Activated naive CD8-positive, alpha-beta T cell treated with anti-CD3 and anti-CD28 coated beads for 36 hours (primary cell): ENCODE measurements at regions not wholly inside any gene's neighbourhood (a gene's known extent, or its start where the extent isn't known, plus 50 kb on each side); places are given as distances from the start of the nearest gene placed in this dataset.

Experiments used
- DNase-seq: peaks from one replicate; pipeline ENCODE4 v3.0.0; 2021
- H3K27ac Mint-ChIP-seq: one replicate; pipeline ENCODE4 v1.8.0; 2022; ENCODE audit warnings: mild to moderate bottlenecking, moderate library complexity, mixed read lengths
- H3K27me3 Mint-ChIP-seq: one replicate; pipeline ENCODE4 v1.8.0; 2022; ENCODE audit warnings: mild to moderate bottlenecking, mixed read lengths
- H3K36me3 Mint-ChIP-seq: one replicate; pipeline ENCODE4 v1.8.0; 2021; ENCODE audit warnings: mild to moderate bottlenecking, mixed read lengths
- H3K4me1 Mint-ChIP-seq: one replicate; pipeline ENCODE4 v1.8.0; 2021; ENCODE audit warnings: mixed read lengths
- H3K4me3 Mint-ChIP-seq: one replicate; pipeline ENCODE4 v1.8.0; 2022; ENCODE audit warnings: mild to moderate bottlenecking, moderate library complexity, mixed read lengths
- H3K9me3 Mint-ChIP-seq: one replicate; pipeline ENCODE4 v1.8.0; 2022; ENCODE audit warnings: mixed read lengths

DNA sequence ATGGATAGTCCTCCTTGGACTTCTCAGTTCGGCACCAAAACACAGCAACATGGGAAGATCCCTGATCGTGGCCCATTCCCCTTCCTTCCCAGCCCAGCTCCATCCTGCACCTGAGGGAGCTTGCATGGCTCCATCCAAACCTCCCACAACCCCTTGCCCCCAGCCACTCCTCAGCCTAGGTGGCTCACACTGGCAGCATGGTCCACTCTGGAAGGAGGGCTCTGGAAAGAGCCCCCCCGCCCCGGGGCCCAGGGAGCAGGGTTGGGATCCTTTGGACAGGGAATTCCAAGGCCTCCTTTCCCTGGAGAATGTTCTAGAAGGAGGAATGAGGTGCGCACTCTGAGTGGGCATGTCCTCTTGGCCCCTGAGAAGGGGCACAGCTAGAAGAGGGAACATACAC, 62.8 kb upstream of the ID2 start:
- Mint-ChIP-seq H3K9me3 (no peaks in the 10 kb centered on the region), H3K36me3 (no peaks in the 10 kb centered on the region), H3K27ac (no peak overlapping the region), H3K27me3 (peaks cover 3% of the 10 kb centered on the region), H3K4me3 (no peak overlapping the region), H3K4me1 (no peaks in the 10 kb centered on the region)
- DNase-seq = no peak

DNA sequence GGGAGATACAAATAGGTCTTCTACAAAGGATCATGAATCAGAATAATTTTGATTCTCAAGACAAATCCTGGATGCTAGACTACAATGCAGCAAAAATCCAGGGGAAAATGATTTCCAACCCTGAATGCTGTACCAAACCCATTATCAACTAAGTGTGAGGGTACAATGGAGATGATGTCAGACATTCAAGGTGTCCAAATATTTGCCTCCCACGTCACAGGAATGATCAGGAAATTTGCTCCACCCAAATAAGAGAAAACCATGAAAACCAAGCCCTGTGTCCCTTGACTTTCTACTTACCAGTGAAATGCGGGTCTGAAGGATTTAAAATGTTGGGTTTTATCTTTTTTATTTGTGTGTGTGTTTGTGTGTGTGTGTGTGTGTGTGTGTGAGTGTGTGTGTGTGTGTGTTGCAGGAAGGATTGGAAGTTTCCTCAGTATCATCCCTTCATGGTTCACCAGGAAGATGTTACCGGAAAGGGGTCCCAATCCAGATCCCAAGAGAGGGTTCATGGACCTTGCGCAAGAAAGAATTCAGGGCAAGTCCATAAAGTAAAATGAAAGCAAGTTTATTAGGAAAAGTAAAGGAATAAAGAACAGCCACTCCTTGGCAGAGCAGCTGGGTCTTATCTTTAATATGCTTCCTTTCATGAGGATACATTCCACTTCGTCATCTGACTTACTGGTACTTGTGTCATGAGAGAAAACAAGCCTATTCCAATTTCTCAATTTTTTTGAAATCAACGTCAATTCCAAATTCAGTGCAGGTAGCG, 61.1 kb upstream of the ID2 start:
- peaks cover 3% of the 10 kb centered on the region for H3K27me3 Mint-ChIP-seq
- H3K27ac Mint-ChIP-seq = no peak overlapping the region
- no peak overlapping the region for H3K4me3 Mint-ChIP-seq
- no peaks in the 10 kb centered on the region for H3K4me1 Mint-ChIP-seq
- H3K9me3 Mint-ChIP-seq = no peaks in the 10 kb centered on the region
- H3K36me3 Mint-ChIP-seq = no peaks in the 10 kb centered on the region
- no peak for DNase-seq

DNA sequence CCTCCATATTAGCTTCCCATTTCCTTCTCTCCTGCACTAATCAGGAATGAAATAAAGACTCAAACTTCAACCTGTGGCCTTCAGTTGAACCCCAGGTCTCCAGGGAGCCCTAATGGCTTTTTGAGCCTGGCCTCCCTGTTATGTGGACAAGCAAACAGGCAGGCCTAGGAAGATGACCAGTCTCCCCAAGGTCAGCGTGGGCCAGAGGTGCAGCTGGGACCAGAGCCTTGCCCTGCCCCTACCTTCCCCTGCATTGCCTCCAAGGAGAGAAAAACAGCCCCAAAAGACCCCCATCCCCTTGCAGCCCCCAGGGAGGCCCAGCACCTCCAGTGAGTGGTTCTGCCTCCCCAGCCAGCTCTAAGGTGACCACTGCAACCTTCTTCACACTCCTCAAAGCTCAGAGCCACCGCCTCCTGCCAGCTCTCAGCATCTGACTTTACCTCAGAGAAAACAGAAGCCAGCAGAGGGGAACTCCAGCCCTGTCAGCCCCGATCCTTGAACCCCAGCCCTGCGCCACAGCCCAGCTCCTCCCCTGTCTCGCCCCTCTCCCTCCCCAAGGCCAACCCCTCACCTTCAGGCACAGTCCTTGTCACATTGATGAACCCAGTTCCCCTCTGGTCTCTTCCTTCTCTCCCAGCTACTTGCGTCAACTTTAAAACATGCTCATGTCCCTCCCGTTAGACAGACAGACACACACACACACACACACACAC, 59.5 kb upstream of the ID2 start:
- H3K9me3 Mint-ChIP-seq = no peaks in the 10 kb centered on the region
- H3K4me3 Mint-ChIP-seq = no peak overlapping the region
- H3K4me1 Mint-ChIP-seq = no peaks in the 10 kb centered on the region
- no peak for DNase-seq
- no peaks in the 10 kb centered on the region for H3K36me3 Mint-ChIP-seq
- H3K27ac Mint-ChIP-seq = no peak overlapping the region
- peaks cover 3% of the 10 kb centered on the region for H3K27me3 Mint-ChIP-seq

DNA sequence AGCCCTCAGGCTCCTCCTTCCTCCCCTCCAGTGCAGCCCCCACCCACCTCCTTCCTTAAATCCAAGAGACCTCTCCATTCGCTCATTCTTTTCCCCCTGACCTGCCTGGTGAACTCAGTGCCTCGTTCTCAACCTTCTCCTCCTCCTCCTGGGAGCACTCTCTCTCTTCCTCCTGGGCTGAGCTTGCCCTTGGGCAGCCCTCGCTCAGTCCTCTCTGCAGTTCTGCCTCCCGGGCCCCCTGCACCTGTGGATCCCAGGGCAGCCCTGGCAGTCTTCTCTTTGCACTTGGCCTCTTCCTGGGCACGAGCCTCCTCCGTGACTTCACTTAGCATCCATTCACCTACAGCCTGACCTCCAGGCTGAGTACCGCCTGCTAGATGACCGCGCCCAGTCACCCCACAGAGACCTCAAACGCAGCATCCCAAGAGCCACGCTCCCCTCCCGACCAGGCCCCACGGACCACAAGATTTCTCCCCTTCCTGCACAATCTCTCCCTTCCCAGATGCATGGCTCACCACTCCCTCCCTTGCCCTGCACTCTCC, 58.9 kb upstream of the ID2 start:
- Mint-ChIP-seq H3K4me3 (no peak overlapping the region), H3K36me3 (no peaks in the 10 kb centered on the region), H3K27ac (no peak overlapping the region)

DNA sequence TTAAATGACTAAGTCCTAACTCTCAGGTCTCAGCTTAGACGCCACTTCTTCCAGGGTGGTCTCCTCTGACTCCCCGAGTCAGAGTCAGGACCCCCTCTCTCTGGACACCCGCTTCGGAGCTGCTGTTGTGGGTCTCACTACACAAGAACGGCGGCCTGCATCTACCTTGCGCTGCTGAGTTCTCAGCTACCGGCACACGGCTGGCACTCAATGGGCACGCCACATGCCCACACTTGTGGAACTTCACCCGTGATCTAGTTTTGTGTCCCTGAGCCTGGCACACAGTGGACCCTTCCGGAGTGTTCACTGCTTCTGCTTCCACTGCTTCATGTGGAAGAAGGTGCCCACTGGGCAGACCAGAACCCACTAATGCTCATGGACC, 58.3 kb upstream of the ID2 start:
- DNase-seq = no peak
- Mint-ChIP-seq H3K36me3 (no peaks in the 10 kb centered on the region), H3K27ac (no peak overlapping the region), H3K4me3 (no peak overlapping the region), H3K9me3 (no peaks in the 10 kb centered on the region), H3K4me1 (no peaks in the 10 kb centered on the region), H3K27me3 (peaks cover 3% of the 10 kb centered on the region)

More for the DNA sequence above, 58.9 kb upstream of the ID2 start:
- no peak for DNase-seq
- Mint-ChIP-seq H3K9me3 (no peaks in the 10 kb centered on the region), H3K4me1 (no peaks in the 10 kb centered on the region), H3K27me3 (peaks cover 3% of the 10 kb centered on the region)

DNA sequence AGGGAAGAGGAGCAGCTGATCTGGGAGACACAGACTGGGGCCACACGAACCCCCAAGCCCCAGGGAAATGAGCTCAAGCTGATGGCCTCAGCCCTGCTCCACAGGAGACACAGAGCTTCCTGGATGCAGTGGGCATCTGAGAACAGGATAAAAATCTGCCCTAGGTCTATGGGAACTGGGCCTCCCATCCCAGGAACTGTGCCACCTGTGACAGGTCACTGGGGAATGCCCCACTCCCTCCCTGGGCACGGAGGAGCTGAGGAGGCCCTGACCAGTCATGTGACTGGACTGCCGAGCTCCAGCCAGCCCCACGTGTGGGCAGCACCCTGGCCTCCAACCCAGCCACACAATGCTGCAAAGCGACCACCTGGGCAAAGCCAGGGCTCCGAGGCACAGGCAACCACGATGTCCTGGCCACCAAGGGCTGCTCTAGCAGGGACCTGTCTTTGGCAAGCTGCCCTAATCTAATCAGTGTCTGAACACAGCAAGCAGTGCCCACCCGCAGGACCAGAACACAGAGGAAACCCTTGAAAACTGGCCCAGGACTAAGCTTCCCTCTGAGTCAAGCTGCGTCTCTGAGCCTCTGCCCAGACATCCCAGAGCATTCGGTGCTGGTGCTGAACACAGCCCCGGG, 57.8 kb upstream of the ID2 start:
- Mint-ChIP-seq H3K27me3 (no peaks in the 10 kb centered on the region), H3K4me3 (no peak overlapping the region), H3K27ac (no peak overlapping the region), H3K36me3 (no peaks in the 10 kb centered on the region), H3K9me3 (no peaks in the 10 kb centered on the region), H3K4me1 (no peaks in the 10 kb centered on the region)
- no peak for DNase-seq

DNA sequence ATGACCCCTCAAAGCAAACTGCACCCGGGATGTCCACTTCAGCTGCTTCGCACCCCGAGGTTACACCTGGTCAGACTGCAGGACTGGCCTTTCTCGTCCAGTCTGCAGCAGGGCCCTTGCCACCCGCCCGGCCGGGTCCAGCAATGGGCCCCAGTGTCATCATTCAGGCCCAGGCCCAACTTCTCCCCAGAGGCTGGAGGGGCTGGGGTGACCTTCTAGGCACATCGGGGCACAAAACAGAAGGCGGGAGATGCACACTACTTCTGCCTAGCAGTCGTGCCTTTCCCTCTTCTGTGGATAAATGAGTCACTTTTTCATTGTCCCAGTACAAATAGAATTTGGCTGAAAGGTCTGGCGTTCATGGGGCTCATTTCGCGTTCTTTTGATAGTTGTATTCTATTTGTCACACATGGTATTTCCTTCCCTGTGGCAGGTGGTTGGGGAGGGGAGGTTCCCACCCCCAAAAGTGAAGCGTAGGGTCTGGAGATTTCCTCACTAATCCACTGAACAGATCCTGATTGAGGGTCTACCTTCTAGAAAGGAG, 56.9 kb upstream of the ID2 start:
- no peaks in the 10 kb centered on the region for H3K27me3 Mint-ChIP-seq
- no peak overlapping the region for H3K4me3 Mint-ChIP-seq
- H3K27ac Mint-ChIP-seq = no peak overlapping the region
- H3K9me3 Mint-ChIP-seq = no peaks in the 10 kb centered on the region
- no peak for DNase-seq
- no peaks in the 10 kb centered on the region for H3K36me3 Mint-ChIP-seq
- H3K4me1 Mint-ChIP-seq = no peaks in the 10 kb centered on the region

DNA sequence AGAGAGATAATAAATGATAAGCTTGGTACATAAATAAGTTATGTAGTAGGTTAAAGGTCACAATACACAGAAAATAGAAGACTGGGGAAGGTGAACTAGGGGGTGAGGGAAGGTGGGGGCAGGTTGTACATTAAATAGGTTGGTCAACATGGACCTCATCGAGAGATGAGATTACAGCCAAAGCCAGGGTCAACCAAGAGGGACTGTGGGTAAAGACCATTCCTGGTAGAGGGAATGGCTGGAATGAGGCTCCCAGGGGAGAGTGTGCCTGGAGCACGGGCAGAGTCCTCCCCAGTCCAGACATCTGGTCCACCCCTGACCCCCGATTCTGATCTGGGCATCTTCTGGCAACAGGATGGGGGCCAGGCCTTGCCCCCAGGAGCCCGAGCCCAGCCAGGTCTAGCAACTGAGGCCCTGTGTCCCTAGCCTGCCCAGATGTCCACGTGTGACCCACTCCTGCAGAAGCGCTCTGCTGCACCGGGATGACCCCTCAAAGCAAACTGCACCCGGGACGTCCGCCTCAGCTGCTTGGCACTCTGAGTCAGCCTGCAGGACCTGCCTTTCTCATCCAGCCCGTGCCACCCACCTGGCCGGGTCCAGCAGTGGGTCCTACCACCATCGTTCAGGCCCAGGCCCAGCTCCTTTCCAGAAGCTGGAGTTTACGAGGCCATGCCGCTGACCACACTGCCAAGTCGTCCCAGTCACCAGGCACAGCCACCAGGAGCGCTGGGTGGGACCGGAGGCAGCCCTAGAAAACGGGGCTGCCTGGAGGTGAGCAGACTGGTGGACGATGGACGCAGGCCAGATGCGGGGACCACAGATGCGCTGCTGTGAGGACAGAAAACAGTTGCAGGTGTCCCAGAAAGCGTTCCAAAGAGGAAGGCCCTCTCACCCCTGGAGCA, 56.2 kb upstream of the ID2 start:
- Mint-ChIP-seq H3K4me1 (no peaks in the 10 kb centered on the region), H3K27ac (no peak overlapping the region), H3K4me3 (no peak overlapping the region), H3K36me3 (no peaks in the 10 kb centered on the region), H3K9me3 (no peaks in the 10 kb centered on the region), H3K27me3 (no peaks in the 10 kb centered on the region)
- no peak for DNase-seq

DNA sequence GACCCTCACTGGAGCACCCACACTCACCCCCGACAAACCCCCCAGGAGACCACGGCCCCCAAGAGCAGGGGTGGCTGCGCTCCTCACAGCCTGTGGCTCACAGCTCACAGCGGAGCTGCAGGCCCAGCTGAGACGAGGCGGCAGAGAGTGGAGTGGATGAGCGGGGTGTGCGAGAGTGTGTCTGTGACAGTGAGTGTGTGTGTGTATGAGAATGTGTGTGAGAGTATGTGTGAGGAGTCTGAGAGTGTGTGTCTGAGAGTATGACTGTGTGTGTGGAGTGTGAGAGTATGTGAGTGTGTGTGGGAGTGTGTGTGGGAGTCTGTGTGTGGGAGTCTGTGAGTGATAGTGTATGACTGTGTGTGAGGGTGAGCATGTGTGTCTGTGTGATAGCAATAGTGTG, 55.3 kb upstream of the ID2 start:
- no peak overlapping the region for H3K4me3 Mint-ChIP-seq
- no peak overlapping the region for H3K27ac Mint-ChIP-seq
- no peaks in the 10 kb centered on the region for H3K36me3 Mint-ChIP-seq
- H3K4me1 Mint-ChIP-seq = no peaks in the 10 kb centered on the region
- no peak for DNase-seq
- no peaks in the 10 kb centered on the region for H3K27me3 Mint-ChIP-seq
- no peaks in the 10 kb centered on the region for H3K9me3 Mint-ChIP-seq

DNA sequence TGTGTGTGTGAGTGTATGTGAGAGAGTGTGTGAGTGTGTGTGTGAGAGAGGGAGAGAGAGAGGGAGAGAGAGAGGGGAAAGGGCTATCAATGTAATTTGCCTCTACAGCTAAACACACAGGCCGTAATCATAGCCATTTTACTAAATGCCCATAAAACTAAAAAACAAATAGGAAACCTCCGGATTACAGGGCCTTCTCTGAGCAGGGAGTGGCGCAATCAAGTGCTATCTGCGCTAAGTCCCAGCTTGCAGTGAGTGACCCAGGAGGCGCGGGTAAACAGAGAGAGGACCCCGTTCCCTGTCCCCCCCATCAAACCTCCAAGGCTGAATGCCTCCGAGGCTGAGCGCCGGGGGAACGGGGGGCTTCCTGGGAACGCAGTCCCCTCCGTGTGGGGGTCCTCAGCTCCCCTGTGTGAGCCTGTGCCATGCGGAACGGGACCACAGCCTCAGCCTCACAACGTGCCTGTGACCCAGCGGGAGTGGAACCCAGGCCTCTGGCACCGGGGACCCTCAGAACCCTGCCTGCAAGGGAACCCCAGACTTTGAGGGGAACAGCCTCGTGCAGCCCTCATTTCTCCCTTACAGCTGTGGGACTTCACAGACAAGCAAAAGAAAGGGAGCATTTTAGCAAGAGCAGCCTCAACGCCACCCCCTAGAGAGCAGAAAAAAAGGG, 54.7 kb upstream of the ID2 start:
- no peaks in the 10 kb centered on the region for H3K9me3 Mint-ChIP-seq
- no peaks in the 10 kb centered on the region for H3K4me1 Mint-ChIP-seq
- H3K36me3 Mint-ChIP-seq = no peaks in the 10 kb centered on the region
- DNase-seq = no peak
- H3K27me3 Mint-ChIP-seq = no peaks in the 10 kb centered on the region
- no peak overlapping the region for H3K4me3 Mint-ChIP-seq
- H3K27ac Mint-ChIP-seq = no peak overlapping the region

DNA sequence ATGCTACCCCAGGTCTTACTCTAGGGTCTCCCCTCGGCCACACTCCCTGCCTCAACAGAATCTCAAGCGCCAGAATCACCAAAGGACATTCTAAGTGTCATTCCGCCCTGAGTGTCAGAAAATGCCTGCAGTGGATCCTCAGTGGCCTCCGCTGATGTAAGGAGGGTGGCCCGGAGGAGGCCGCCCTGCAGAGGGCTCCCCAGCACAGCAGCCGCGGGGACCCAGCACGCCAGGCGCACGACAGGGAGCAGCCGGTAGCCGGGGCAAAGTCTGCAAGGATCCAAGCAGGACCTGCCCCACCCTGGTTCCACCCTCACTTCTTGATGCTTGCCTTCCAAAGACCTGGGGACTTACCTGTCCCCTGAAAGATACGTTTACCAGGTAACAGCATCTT, 54.2 kb upstream of the ID2 start:
- H3K4me3 Mint-ChIP-seq = no peak overlapping the region
- H3K9me3 Mint-ChIP-seq = no peaks in the 10 kb centered on the region
- no peak overlapping the region for H3K27ac Mint-ChIP-seq
- H3K27me3 Mint-ChIP-seq = no peaks in the 10 kb centered on the region
- no peaks in the 10 kb centered on the region for H3K36me3 Mint-ChIP-seq
- no peaks in the 10 kb centered on the region for H3K4me1 Mint-ChIP-seq
- no peak for DNase-seq

DNA sequence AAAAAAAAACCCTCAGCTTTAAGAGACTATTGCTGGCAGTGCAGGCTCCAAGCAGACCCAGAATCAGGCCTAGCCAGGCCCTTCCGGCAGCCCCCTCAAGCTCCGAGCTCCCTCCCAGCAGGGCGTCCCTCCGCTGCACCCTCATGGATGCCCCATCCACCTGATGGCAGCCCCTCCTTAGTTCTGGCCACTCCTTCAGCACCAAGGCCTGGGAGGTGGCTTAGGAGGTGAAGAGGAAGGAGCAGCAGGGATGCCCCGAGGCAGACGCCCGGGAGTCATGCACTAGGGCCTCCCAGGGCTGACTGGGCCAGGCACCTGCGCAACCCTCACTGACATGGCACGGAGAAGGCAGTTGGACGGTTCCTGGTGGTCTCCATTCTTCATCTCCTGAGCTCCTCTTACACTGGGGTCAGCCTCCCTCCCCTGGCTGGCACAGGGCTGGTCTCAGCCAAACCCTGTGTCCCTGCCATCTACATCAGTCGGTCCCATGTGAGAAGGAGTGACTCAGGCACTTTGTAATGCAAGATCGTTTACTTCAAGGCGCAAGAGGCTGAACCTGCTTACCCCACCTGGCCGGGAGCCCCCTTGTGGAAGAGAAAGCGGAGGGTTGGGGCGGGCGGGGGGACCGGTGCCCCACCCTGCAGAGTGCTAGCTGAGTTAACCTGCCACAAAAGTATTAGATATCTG, 53.5 kb upstream of the ID2 start:
- H3K27ac Mint-ChIP-seq = no peak overlapping the region
- DNase-seq = no peak
- H3K4me1 Mint-ChIP-seq = no peaks in the 10 kb centered on the region
- H3K36me3 Mint-ChIP-seq = no peaks in the 10 kb centered on the region
- H3K27me3 Mint-ChIP-seq = no peaks in the 10 kb centered on the region
- H3K9me3 Mint-ChIP-seq = no peaks in the 10 kb centered on the region
- H3K4me3 Mint-ChIP-seq = no peak overlapping the region

DNA sequence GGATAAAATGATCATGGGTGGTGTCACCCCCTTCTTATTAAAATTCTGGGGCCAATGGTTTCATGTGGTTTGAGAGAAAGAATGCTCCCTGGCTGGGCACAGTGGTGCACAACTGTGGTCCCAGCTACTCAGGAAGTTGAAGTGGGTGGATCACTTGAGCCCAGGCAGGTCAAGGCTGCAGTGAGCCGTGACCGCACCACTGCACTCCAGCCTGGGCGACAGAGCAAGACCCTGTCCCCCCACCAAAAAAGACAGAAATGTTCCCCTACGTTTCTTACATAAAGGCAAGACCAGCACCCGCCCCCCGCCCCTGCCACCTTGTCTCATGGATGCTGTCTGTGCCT, 53.0 kb upstream of the ID2 start:
- DNase-seq = no peak
- Mint-ChIP-seq H3K4me3 (no peak overlapping the region), H3K9me3 (no peaks in the 10 kb centered on the region), H3K4me1 (no peaks in the 10 kb centered on the region), H3K36me3 (no peaks in the 10 kb centered on the region), H3K27me3 (no peaks in the 10 kb centered on the region), H3K27ac (no peak overlapping the region)

DNA sequence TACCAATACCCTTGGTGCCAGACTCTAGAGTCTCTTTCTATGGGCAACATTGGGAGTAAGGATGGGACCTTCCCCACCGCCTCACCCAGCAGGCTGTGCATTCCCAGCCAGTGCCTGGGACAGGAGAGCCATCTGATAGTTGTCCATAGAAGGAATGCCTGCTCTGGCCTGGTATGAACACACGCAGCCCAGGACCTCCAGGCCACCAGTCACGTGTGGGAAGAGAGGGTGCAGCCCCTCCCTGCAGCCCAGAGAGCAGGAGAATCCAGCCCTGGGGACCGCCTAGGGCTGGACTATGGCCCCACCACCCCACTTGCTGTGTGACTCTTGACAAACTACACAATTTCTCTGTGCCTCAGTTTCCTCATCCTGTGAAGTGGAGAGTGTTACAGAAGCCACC, 52.5 kb upstream of the ID2 start:
- H3K27ac Mint-ChIP-seq = no peak overlapping the region
- no peak overlapping the region for H3K4me3 Mint-ChIP-seq
- no peaks in the 10 kb centered on the region for H3K9me3 Mint-ChIP-seq
- no peaks in the 10 kb centered on the region for H3K36me3 Mint-ChIP-seq
- H3K27me3 Mint-ChIP-seq = no peaks in the 10 kb centered on the region
- no peaks in the 10 kb centered on the region for H3K4me1 Mint-ChIP-seq
- DNase-seq = no peak
